Putamen (tissue), 1 donor: ENCODE measurements at regions not wholly inside any gene's neighbourhood (a gene's known extent, or its start where the extent isn't known, plus 50 kb on each side); places are given as distances from the start of the nearest gene placed in this dataset.
A peak's percentile ranks its signal among the peaks of the same experiment; 100 is the strongest.
"Not testable (repeated sequence)": the region's sequence is repeated elsewhere in the genome, so short reads cannot be mapped to it uniquely, and the experiment has no call there.

Experiments
- DNase-seq: peaks from one replicate; pipeline ENCODE4 v3.0.0-alpha.2; 2016; ENCODE audit warnings: low spot score

GRCh38 chr10:52599551-52600200, 172.9 kb downstream of the MBL2 start:
- no peak for DNase-seq

- DNase-seq = not testable (repeated sequence)
These were observed 168.5 kb downstream of the MBL2 start for GRCh38 chr10:52604131-52604530.

- no peak for DNase-seq
These were observed 163.5 kb downstream of the MBL2 start for GRCh38 chr10:52609071-52609470.

- no peak for DNase-seq
These were observed 162.9 kb downstream of the MBL2 start for GRCh38 chr10:52609626-52610240.

- no peak for DNase-seq
These were observed 157.3 kb downstream of the MBL2 start for GRCh38 chr10:52615331-52615730.

- DNase-seq = no peak
These were observed 156.7 kb downstream of the MBL2 start for GRCh38 chr10:52615756-52616394.

- DNase-seq = no peak
These were observed 156.2 kb downstream of the MBL2 start for GRCh38 chr10:52616395-52616764.

- no peak for DNase-seq
These were observed 155.2 kb downstream of the MBL2 start for GRCh38 chr10:52617346-52617745.

GRCh38 chr10:52619052-52619451, 153.5 kb downstream of the MBL2 start:
- DNase-seq = no peak

GRCh38 chr10:52621635-52622079, 150.9 kb downstream of the MBL2 start:
- no peak for DNase-seq

GRCh38 chr10:52623761-52624160, 148.8 kb downstream of the MBL2 start:
- DNase-seq = no peak

GRCh38 chr10:52627279-52627678, 145.3 kb downstream of the MBL2 start:
- DNase-seq = no peak

GRCh38 chr10:52631146-52631545, 141.4 kb downstream of the MBL2 start:
- no peak for DNase-seq

- no peak for DNase-seq
These were observed 140.9 kb downstream of the MBL2 start for GRCh38 chr10:52631648-52632047.

GRCh38 chr10:52632591-52632990, 140.0 kb downstream of the MBL2 start:
- DNase-seq = no peak

GRCh38 chr10:52633266-52633665, 139.3 kb downstream of the MBL2 start:
- no peak for DNase-seq

- no peak for DNase-seq
These were observed 136.9 kb downstream of the MBL2 start for GRCh38 chr10:52635651-52636050.

GRCh38 chr10:52636874-52637273, 135.7 kb downstream of the MBL2 start:
- no peak for DNase-seq

- DNase-seq = no peak
These were observed 135.0 kb downstream of the MBL2 start for GRCh38 chr10:52637592-52637991.

- no peak for DNase-seq
These were observed 132.9 kb downstream of the MBL2 start for GRCh38 chr10:52639652-52640051.

- DNase-seq = no peak
These were observed 130.4 kb downstream of the MBL2 start for GRCh38 chr10:52642208-52642607.

GRCh38 chr10:52644373-52645186, 128.0 kb downstream of the MBL2 start:
- DNase-seq = peak; percentile 67
